CD4-positive, alpha-beta memory T cell (primary cell): ENCODE measurements at regions not wholly inside any gene's neighbourhood (a gene's known extent, or its start where the extent isn't known, plus 50 kb on each side); places are given as distances from the start of the nearest gene placed in this dataset.

Experiments used
- CTCF ChIA-PET: fragments of 350-600 bp; sonication (Branson Sonifier 250); formaldehyde crosslinking; loops from one replicate; lab custom pipeline; 2021; ENCODE audit warnings: inconsistent platforms; ENCODE audit not compliant: partially characterized antibody; lab: Charles Lee
- POLR2A ChIA-PET: fragments of 350-600 bp; sonication (Branson Sonifier 250); formaldehyde crosslinking; loops from one replicate; lab custom pipeline; 2021; ENCODE audit not compliant: partially characterized antibody; lab: Charles Lee
- DNase-seq, 5 donors: peaks; one replicate each; pipeline versions ENCODE4 v3.0.0 to v3.0.0-alpha.2; 2020 to 2022; ENCODE audit warnings: mixed read lengths in 1 of 5
- H3K27ac ChIP-seq: one replicate; pipeline ENCODE4 v1.7.0; 2013; ENCODE audit warnings: low read depth, low read length
- H3K27me3 ChIP-seq: 2 replicates; pipeline ENCODE4 v1.7.0; 2013; ENCODE audit warnings: mild to moderate bottlenecking, low read length, moderate library complexity; ENCODE audit not compliant: insufficient read depth
- H3K36me3 ChIP-seq: 2 replicates; pipeline ENCODE4 v1.7.0; 2013; ENCODE audit warnings: mild to moderate bottlenecking, low read length, moderate library complexity; ENCODE audit not compliant: insufficient read depth
- H3K4me1 ChIP-seq: 2 replicates; pipeline ENCODE4 v1.7.0; 2013; ENCODE audit warnings: mild to moderate bottlenecking, low read length, moderate library complexity; ENCODE audit not compliant: insufficient read depth
- H3K4me3 ChIP-seq, 2 donors: one replicate each; pipeline ENCODE4 v1.7.0; 2013; ENCODE audit warnings: low read length in 2 of 2, mild to moderate bottlenecking in 1 of 2
- H3K9me3 ChIP-seq, 2 donors: one replicate each; pipeline ENCODE4 v1.7.0; 2013; ENCODE audit warnings: low read length in 2 of 2, control low read depth in 1 of 2; ENCODE audit not compliant: control insufficient read depth in 1 of 2
- H3K27ac Mint-ChIP-seq, 7 donors: one replicate each; pipeline ENCODE4 v1.8.0; 2020 to 2021; ENCODE audit warnings: mixed read lengths in 7 of 7, mild to moderate bottlenecking in 6 of 7, inconsistent platforms in 3 of 7, moderate library complexity in 3 of 7
- H3K27me3 Mint-ChIP-seq, 2 donors: one replicate each; pipeline ENCODE4 v1.8.0; 2020 to 2021; ENCODE audit warnings: mixed read lengths in 2 of 2
- H3K36me3 Mint-ChIP-seq, 2 donors: one replicate each; pipeline ENCODE4 v1.8.0; 2020 to 2021; ENCODE audit warnings: mixed read lengths in 2 of 2, inconsistent platforms in 1 of 2, mild to moderate bottlenecking in 1 of 2
- H3K4me1 Mint-ChIP-seq, 4 donors: one replicate each; pipeline ENCODE4 v1.8.0; 2020 to 2021; ENCODE audit warnings: mixed read lengths in 4 of 4, mild to moderate bottlenecking in 1 of 4
- H3K4me3 Mint-ChIP-seq, 8 donors: one replicate each; pipeline ENCODE4 v1.8.0; 2020 to 2021; ENCODE audit warnings: mixed read lengths in 8 of 8, mild to moderate bottlenecking in 7 of 8, moderate library complexity in 6 of 8, inconsistent platforms in 3 of 8
- H3K9me3 Mint-ChIP-seq, 8 donors: one replicate each; pipeline ENCODE4 v1.8.0; 2020 to 2021; ENCODE audit warnings: mixed read lengths in 8 of 8, mild to moderate bottlenecking in 5 of 8, inconsistent platforms in 3 of 8, moderate library complexity in 1 of 8
- intact Hi-C: fragments of 100-400 bp; cut with micrococcal nuclease; formaldehyde crosslinking; loops from one replicate; pipeline ENCODE4 v1.15.1; 2023

GRCh38 chr13:74064805-74065312 lies 69.3 kb downstream of the KLF12 start:
- Mint-ChIP-seq H3K9me3 (peaks cover 0 to 2% (median 0%) of the 10 kb centered on the region in 8 donors), H3K36me3 (peaks cover 13 to 18% of the 10 kb centered on the region in 2 donors), H3K4me1 (peaks cover 71 to 95% (median 88%) of the 10 kb centered on the region in 4 donors), H3K27ac (peak overlapping the region in 6 of 7 donors; percentile 0 to 61 (median 31)), H3K27me3 (no peaks in the 10 kb centered on the region), H3K4me3 (peak overlapping the region in 5 of 8 donors; percentile 0 to 27 (median 7))
- intact Hi-C loops = loop anchor here (5.0 kb wide), 1 partner anchor 38 kb away; no protein-coding TSS in a partner anchor
- no peaks in the 10 kb centered on the region for H3K27me3 ChIP-seq
- no peaks in the 10 kb centered on the region for H3K9me3 ChIP-seq
- CTCF ChIA-PET = no interaction called here
- H3K4me1 ChIP-seq = peaks cover 98% of the 10 kb centered on the region
- peak overlapping the region; percentile 8 for H3K27ac ChIP-seq
- POLR2A ChIA-PET = no interaction called here
- no peak overlapping the region for H3K4me3 ChIP-seq
- no peaks in the 10 kb centered on the region for H3K36me3 ChIP-seq
- no peak for DNase-seq

- H3K36me3 ChIP-seq = no peaks in the 10 kb centered on the region
- intact Hi-C loops = loop anchor here (2.0 to 5.0 kb wide), 3 partner anchors 13 to 223 kb away; no protein-coding TSS in a partner anchor
- Mint-ChIP-seq H3K27me3 (no peaks in the 10 kb centered on the region), H3K27ac (peak overlapping the region; percentile 81 to 98 (median 93)), H3K36me3 (peaks cover 12 to 20% of the 10 kb centered on the region in 2 donors), H3K4me3 (peak overlapping the region in 6 of 8 donors; percentile 57 to 93 (median 86)), H3K9me3 (peaks cover 0 to 2% (median 0%) of the 10 kb centered on the region in 8 donors), H3K4me1 (peaks cover 62 to 95% (median 88%) of the 10 kb centered on the region in 4 donors)
- ChIA-PET CTCF (interaction anchor here (1.3 to 3.4 kb wide), 3 partner anchors 69 to 224 kb away, joined by 3 to 32 read pairs (median 13); partner anchors contain the start of gene KLF12), POLR2A (interaction anchor here (1.4 to 3.9 kb wide), 6 partner anchors 16 to 298 kb away, joined by 4 to 52 read pairs (median 7); partner anchors contain the start of gene KLF12)
- no peaks in the 10 kb centered on the region for H3K27me3 ChIP-seq
- no peaks in the 10 kb centered on the region for H3K9me3 ChIP-seq
- no peak overlapping the region for H3K4me3 ChIP-seq
- peak overlapping the region; percentile 48 for H3K27ac ChIP-seq
- DNase-seq = no peak
- H3K4me1 ChIP-seq = peaks cover 98% of the 10 kb centered on the region
Measured at GRCh38 chr13:74063533-74064100, 70.6 kb downstream of the KLF12 start.

- intact Hi-C loops = loop anchor here (1.0 to 5.0 kb wide), 5 partner anchors 7 to 224 kb away; no protein-coding TSS in a partner anchor
- H3K4me3 ChIP-seq = peak overlapping the region in 1 of 2 donors; percentile 7
- DNase-seq = peak in 1 of 5 donors; percentile 70
- no peaks in the 10 kb centered on the region for H3K27me3 ChIP-seq
- peaks cover 59 to 93% (median 86%) of the 10 kb centered on the region in 4 donors for H3K4me1 Mint-ChIP-seq
- H3K27me3 Mint-ChIP-seq = no peaks in the 10 kb centered on the region
- peak overlapping the region; percentile 81 to 98 (median 93) for H3K27ac Mint-ChIP-seq
- no peaks in the 10 kb centered on the region for H3K9me3 ChIP-seq
- peaks cover 93% of the 10 kb centered on the region for H3K4me1 ChIP-seq
- POLR2A ChIA-PET = interaction anchor here (0.7 to 3.9 kb wide), 13 partner anchors 8 to 297 kb away, joined by 3 to 52 read pairs (median 7); partner anchors contain the start of gene KLF12
- peak overlapping the region; percentile 57 to 93 (median 83) for H3K4me3 Mint-ChIP-seq
- peaks cover 0 to 2% (median 0%) of the 10 kb centered on the region in 8 donors for H3K9me3 Mint-ChIP-seq
- peak overlapping the region; percentile 48 for H3K27ac ChIP-seq
- peaks cover 12 to 20% of the 10 kb centered on the region in 2 donors for H3K36me3 Mint-ChIP-seq
- CTCF ChIA-PET = interaction anchor here (1.3 to 3.4 kb wide), 3 partner anchors 70 to 225 kb away, joined by 3 to 32 read pairs (median 13); partner anchors contain the start of gene KLF12
- H3K36me3 ChIP-seq = no peaks in the 10 kb centered on the region
Measured at GRCh38 chr13:74062933-74063332, 71.3 kb downstream of the KLF12 start.

GRCh38 chr13:74061926-74062595 lies 72.1 kb downstream of the KLF12 start:
- DNase-seq = peak; percentile 49 to 66 (median 62)
- Mint-ChIP-seq H3K4me3 (peak overlapping the region; percentile 57 to 93 (median 83)), H3K27ac (peak overlapping the region; percentile 55 to 95 (median 93)), H3K9me3 (peaks cover 0 to 2% (median 0%) of the 10 kb centered on the region in 8 donors), H3K36me3 (peaks cover 12 to 24% of the 10 kb centered on the region in 2 donors), H3K27me3 (no peaks in the 10 kb centered on the region), H3K4me1 (peaks cover 59 to 92% (median 85%) of the 10 kb centered on the region in 4 donors)
- CTCF ChIA-PET = interaction anchor here (0.7 to 3.4 kb wide), 5 partner anchors 66 to 226 kb away, joined by 3 to 32 read pairs (median 3); partner anchors contain the start of gene KLF12
- intact Hi-C loops = loop anchor here (1.0 to 5.0 kb wide), 5 partner anchors 8 to 225 kb away; no protein-coding TSS in a partner anchor
- Histone ChIP-seq H3K27ac (peak overlapping the region; percentile 48), H3K9me3 (no peaks in the 10 kb centered on the region), H3K36me3 (no peaks in the 10 kb centered on the region), H3K4me3 (peak overlapping the region in 1 of 2 donors; percentile 14), H3K4me1 (peaks cover 93% of the 10 kb centered on the region), H3K27me3 (no peaks in the 10 kb centered on the region)
- POLR2A ChIA-PET = interaction anchor here (0.7 to 3.9 kb wide), 23 partner anchors 8 to 296 kb away, joined by 3 to 52 read pairs (median 4); partner anchors contain the start of gene KLF12

- Histone ChIP-seq H3K27ac (no peak overlapping the region), H3K9me3 (no peaks in the 10 kb centered on the region), H3K36me3 (no peaks in the 10 kb centered on the region), H3K27me3 (no peaks in the 10 kb centered on the region), H3K4me1 (peaks cover 95% of the 10 kb centered on the region), H3K4me3 (no peak overlapping the region)
- peak overlapping the region in 5 of 8 donors; percentile 8 to 47 (median 17) for H3K4me3 Mint-ChIP-seq
- no peak for DNase-seq
- peaks cover 0 to 2% (median 0%) of the 10 kb centered on the region in 8 donors for H3K9me3 Mint-ChIP-seq
- peaks cover 20 to 22% of the 10 kb centered on the region in 2 donors for H3K36me3 Mint-ChIP-seq
- POLR2A ChIA-PET = interaction anchor here (1.0 to 1.4 kb wide), 2 partner anchors 10 to 73 kb away, joined by 3 to 4 read pairs; no protein-coding TSS in a partner anchor
- intact Hi-C loops = no loop called here
- CTCF ChIA-PET = interaction anchor here (1.3 to 2.1 kb wide), 2 partner anchors 24 to 230 kb away, joined by 4 to 10 read pairs; no protein-coding TSS in a partner anchor
- H3K27ac Mint-ChIP-seq = peak overlapping the region in 4 of 7 donors; percentile 24 to 61 (median 38)
- H3K4me1 Mint-ChIP-seq = peaks cover 67 to 92% (median 83%) of the 10 kb centered on the region in 4 donors
- H3K27me3 Mint-ChIP-seq = no peaks in the 10 kb centered on the region
Measured at GRCh38 chr13:74056801-74057542, 77.2 kb downstream of the KLF12 start.

- H3K36me3 ChIP-seq = no peaks in the 10 kb centered on the region
- H3K4me3 Mint-ChIP-seq = peak overlapping the region in 2 of 8 donors; percentile 18 to 37
- no peak overlapping the region for H3K27ac ChIP-seq
- H3K9me3 Mint-ChIP-seq = peaks cover 0 to 2% (median 0%) of the 10 kb centered on the region in 8 donors
- no peaks in the 10 kb centered on the region for H3K9me3 ChIP-seq
- intact Hi-C loops = loop anchor here (5.0 kb wide), 1 partner anchor 35 kb away; no protein-coding TSS in a partner anchor
- no peaks in the 10 kb centered on the region for H3K27me3 ChIP-seq
- CTCF ChIA-PET = interaction anchor here (1.0 to 2.3 kb wide), 3 partner anchors 12 to 235 kb away, joined by 3 to 8 read pairs (median 3); no protein-coding TSS in a partner anchor
- H3K4me1 ChIP-seq = peaks cover 97% of the 10 kb centered on the region
- peaks cover 16 to 26% of the 10 kb centered on the region in 2 donors for H3K36me3 Mint-ChIP-seq
- no peak for DNase-seq
- peaks cover 75 to 98% (median 89%) of the 10 kb centered on the region in 4 donors for H3K4me1 Mint-ChIP-seq
- H3K27me3 Mint-ChIP-seq = no peaks in the 10 kb centered on the region
- POLR2A ChIA-PET = interaction anchor here (0.8 to 1.3 kb wide), 4 partner anchors 10 to 82 kb away, joined by 3 to 5 read pairs (median 3); partner anchors contain the start of gene KLF12
- peak overlapping the region in 1 of 7 donors; percentile 38 for H3K27ac Mint-ChIP-seq
- no peak overlapping the region for H3K4me3 ChIP-seq
Measured at GRCh38 chr13:74052402-74052928, 81.7 kb downstream of the KLF12 start.
